ENCODE measurements at regions not wholly inside any gene's neighbourhood (a gene's known extent, or its start where the extent isn't known, plus 50 kb on each side); places are given as distances from the start of the nearest gene placed in this dataset.

DNA sequence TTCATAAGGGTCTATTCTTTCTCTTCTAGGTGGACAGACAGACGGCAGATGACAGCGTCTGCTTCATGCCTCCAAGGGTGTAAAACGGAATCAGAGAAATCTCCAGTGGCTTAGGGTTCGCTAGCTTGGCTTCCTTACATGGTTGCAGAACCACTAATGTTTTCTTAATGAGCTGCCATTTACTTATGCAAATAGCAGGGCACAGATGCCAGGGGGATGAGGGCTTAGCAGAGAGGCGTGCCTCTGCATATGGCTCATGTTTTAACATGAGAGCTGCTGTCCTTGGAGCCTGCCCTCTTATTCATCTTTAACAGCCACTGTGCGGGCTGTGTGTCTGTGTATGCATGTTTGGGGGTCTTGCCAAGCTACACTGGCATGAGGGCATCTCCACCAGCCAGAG lies 119.6 kb downstream of the IER5 start:
- TF ChIP-seq, protein P1, sequence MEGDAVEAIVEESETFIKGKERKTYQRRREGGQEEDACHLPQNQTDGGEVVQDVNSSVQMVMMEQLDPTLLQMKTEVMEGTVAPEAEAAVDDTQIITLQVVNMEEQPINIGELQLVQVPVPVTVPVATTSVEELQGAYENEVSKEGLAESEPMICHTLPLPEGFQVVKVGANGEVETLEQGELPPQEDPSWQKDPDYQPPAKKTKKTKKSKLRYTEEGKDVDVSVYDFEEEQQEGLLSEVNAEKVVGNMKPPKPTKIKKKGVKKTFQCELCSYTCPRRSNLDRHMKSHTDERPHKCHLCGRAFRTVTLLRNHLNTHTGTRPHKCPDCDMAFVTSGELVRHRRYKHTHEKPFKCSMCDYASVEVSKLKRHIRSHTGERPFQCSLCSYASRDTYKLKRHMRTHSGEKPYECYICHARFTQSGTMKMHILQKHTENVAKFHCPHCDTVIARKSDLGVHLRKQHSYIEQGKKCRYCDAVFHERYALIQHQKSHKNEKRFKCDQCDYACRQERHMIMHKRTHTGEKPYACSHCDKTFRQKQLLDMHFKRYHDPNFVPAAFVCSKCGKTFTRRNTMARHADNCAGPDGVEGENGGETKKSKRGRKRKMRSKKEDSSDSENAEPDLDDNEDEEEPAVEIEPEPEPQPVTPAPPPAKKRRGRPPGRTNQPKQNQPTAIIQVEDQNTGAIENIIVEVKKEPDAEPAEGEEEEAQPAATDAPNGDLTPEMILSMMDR (optimal IDR thresholded peaks at IDR 0.05 in 1 of 3, IDR thresholded peaks at IDR 0.05 in 1 of 3, conservative IDR thresholded peaks at IDR 0.05 in 1 of 3; ENCODE audit: extremely low read depth in 1 of 3, insufficient read depth in 2 of 3, low read length in 3 of 3) = no peak
- TF ChIP-seq EZH2 (IDR thresholded peaks at IDR 0.05; ENCODE audit: low read length) = no peak
